ENCODE measurements at regions not wholly inside any gene's neighbourhood (a gene's known extent, or its start where the extent isn't known, plus 50 kb on each side); places are given as distances from the start of the nearest gene placed in this dataset.

GRCh38 chr17:65324611-65325342 lies 187.6 kb downstream of the RGS9 start:
- Histone ChIP-seq H3K36me3 (replicated peaks; ENCODE audit: insufficient read depth, low read length) (no peaks in the 10 kb centered on the region), H3K9ac (ENCODE audit: low read length) (no peak overlapping the region), H4K20me1 (ENCODE audit: insufficient read depth, low read length) (no peaks in the 10 kb centered on the region), H3K9me2 (replicated peaks; ENCODE audit: insufficient read depth, low read length) (no peaks in the 10 kb centered on the region), H3K9me3 (replicated peaks; ENCODE audit: insufficient read depth, low read length) (no peaks in the 10 kb centered on the region), H2AFZ (ENCODE audit: low read length) (no peak overlapping the region), H3K4me2 (ENCODE audit: low read depth, low read length) (no peak overlapping the region), H3K27ac (ENCODE audit: low read length) (no peak overlapping the region), H3K79me2 (ENCODE audit: low read length) (no peaks in the 10 kb centered on the region), H3K27me3 (replicated peaks; ENCODE audit: insufficient read depth, low read length) (no peaks in the 10 kb centered on the region), H3K4me1 (ENCODE audit: low read length) (no peaks in the 10 kb centered on the region), H3F3A (ENCODE audit: insufficient read depth, low read length) (no peaks in the 10 kb centered on the region), H3K4me3 (ENCODE audit: low read length) (no peak overlapping the region)
- TF ChIP-seq EZH2 (optimal IDR thresholded peaks at IDR 0.05; ENCODE audit: low read depth, low read length) (no peak), EZH2phosphoT487 (IDR thresholded peaks at IDR 0.05; ENCODE audit: low read length) (no peak), CTCF (IDR thresholded peaks at IDR 0.05; ENCODE audit: low read length) (no peak)
- no peak for DNase-seq

GRCh38 chr17:65323049-65323448 lies 185.9 kb downstream of the RGS9 start:
- Histone ChIP-seq H3K27ac (ENCODE audit: low read length) (no peak overlapping the region), H3K9me3 (replicated peaks; ENCODE audit: insufficient read depth, low read length) (no peaks in the 10 kb centered on the region), H3K79me2 (ENCODE audit: low read length) (no peaks in the 10 kb centered on the region), H3F3A (ENCODE audit: insufficient read depth, low read length) (no peaks in the 10 kb centered on the region), H3K4me1 (ENCODE audit: low read length) (no peaks in the 10 kb centered on the region), H3K27me3 (replicated peaks; ENCODE audit: insufficient read depth, low read length) (no peaks in the 10 kb centered on the region), H3K36me3 (replicated peaks; ENCODE audit: insufficient read depth, low read length) (no peaks in the 10 kb centered on the region), H2AFZ (ENCODE audit: low read length) (no peak overlapping the region), H3K4me2 (ENCODE audit: low read depth, low read length) (no peak overlapping the region), H3K9me2 (replicated peaks; ENCODE audit: insufficient read depth, low read length) (no peaks in the 10 kb centered on the region), H3K9ac (ENCODE audit: low read length) (no peak overlapping the region), H3K4me3 (ENCODE audit: low read length) (no peak overlapping the region), H4K20me1 (ENCODE audit: insufficient read depth, low read length) (no peaks in the 10 kb centered on the region)
- no peak for TF ChIP-seq EZH2 (optimal IDR thresholded peaks at IDR 0.05; ENCODE audit: low read depth, low read length)
- TF ChIP-seq CTCF (IDR thresholded peaks at IDR 0.05; ENCODE audit: low read length), result no peak
- TF ChIP-seq EZH2phosphoT487 (IDR thresholded peaks at IDR 0.05; ENCODE audit: low read length), result no peak
- no peak for DNase-seq

DNA sequence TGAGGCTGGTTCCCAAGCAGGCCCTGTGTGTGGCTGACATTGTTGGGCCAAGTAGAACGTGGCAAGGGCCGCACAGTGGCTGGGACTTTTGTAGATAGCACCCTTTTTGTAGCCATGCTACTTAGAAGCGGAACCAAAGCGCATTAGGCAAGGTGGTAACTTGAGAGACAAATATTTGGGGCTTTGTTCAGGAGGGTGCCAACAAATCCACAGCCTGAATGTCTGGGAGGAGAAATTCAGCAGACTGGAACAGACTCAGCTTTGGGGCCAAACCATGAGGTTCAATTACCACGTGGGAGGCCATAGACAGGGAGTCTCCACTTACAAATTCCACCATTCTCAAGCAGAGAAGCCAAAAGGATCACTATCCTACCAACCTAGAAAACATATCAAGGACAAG lies 183.7 kb downstream of the RGS9 start:
- TF ChIP-seq CTCF (IDR thresholded peaks at IDR 0.05; ENCODE audit: low read length) (no peak), EZH2phosphoT487 (IDR thresholded peaks at IDR 0.05; ENCODE audit: low read length) (no peak), EZH2 (optimal IDR thresholded peaks at IDR 0.05; ENCODE audit: low read depth, low read length) (no peak)
- no peaks in the 10 kb centered on the region for H3K79me2 ChIP-seq (ENCODE audit: low read length)
- H3K27me3 ChIP-seq (replicated peaks; ENCODE audit: insufficient read depth, low read length), result no peaks in the 10 kb centered on the region
- DNase-seq, result no peak
- no peaks in the 10 kb centered on the region for H4K20me1 ChIP-seq (ENCODE audit: insufficient read depth, low read length)
- H3F3A ChIP-seq (ENCODE audit: insufficient read depth, low read length), result no peaks in the 10 kb centered on the region
- no peaks in the 10 kb centered on the region for H3K9me3 ChIP-seq (replicated peaks; ENCODE audit: insufficient read depth, low read length)
- no peak overlapping the region for H3K4me2 ChIP-seq (ENCODE audit: low read depth, low read length)
- H3K9me2 ChIP-seq (replicated peaks; ENCODE audit: insufficient read depth, low read length), result no peaks in the 10 kb centered on the region
- H3K4me3 ChIP-seq (ENCODE audit: low read length), result no peak overlapping the region
- H3K4me1 ChIP-seq (ENCODE audit: low read length), result no peaks in the 10 kb centered on the region
- no peak overlapping the region for H3K27ac ChIP-seq (ENCODE audit: low read length)
- H3K36me3 ChIP-seq (replicated peaks; ENCODE audit: insufficient read depth, low read length), result no peaks in the 10 kb centered on the region
- no peak overlapping the region for H2AFZ ChIP-seq (ENCODE audit: low read length)
- no peak overlapping the region for H3K9ac ChIP-seq (ENCODE audit: low read length)
